T-cell (primary cell): ENCODE measurements at regions not wholly inside any gene's neighbourhood (a gene's known extent, or its start where the extent isn't known, plus 50 kb on each side); places are given as distances from the start of the nearest gene placed in this dataset.

Experiments used
- ATAC-seq, 4 experiments: fragments of 200-7000 bp in 3 of 4; fragments of 150-1000 bp in 1 of 4; cut with Tn5 transposase; replicated peaks in 1 of 4; 1 replicate in 3 of 4; 2 replicates in 1 of 4; pipeline ENCODE4 v1.10.0; 2021; ENCODE audit warnings: moderate library complexity in 3 of 4, mild to moderate bottlenecking in 2 of 4, moderate number of reproducible peaks in 1 of 4
- CTCF ChIA-PET, 2 donors: fragments of 300-600 bp; sonication (Branson Sonifier 250); formaldehyde crosslinking; loops; one replicate each; lab custom pipeline; 2022; ENCODE audit warnings: antibody characterized with exemption in 2 of 2; lab: Charles Lee
- POLR2A ChIA-PET, 2 donors: fragments of 300-600 bp; sonication (Branson Sonifier 250); formaldehyde crosslinking; loops; one replicate each; lab custom pipeline; 2022; ENCODE audit warnings: antibody characterized with exemption in 2 of 2; lab: Charles Lee
- DNase-seq, 35 experiments: peaks; one replicate each; pipeline versions ENCODE4 v3.0.0 to v3.0.0-alpha.2; 2013 to 2023
- H3K27ac ChIP-seq: one replicate; pipeline ENCODE4 v1.5.1; 2013; ENCODE audit warnings: low read length
- H3K27me3 ChIP-seq, 2 experiments: replicated peaks in 1 of 2; 1 replicate in 1 of 2; 2 replicates in 1 of 2; pipeline versions ENCODE4 v1.6.1 to v1.7.0; 2013; ENCODE audit warnings: low read length in 1 of 2, mixed read lengths in 1 of 2; ENCODE audit not compliant: control insufficient read depth in 2 of 2, insufficient read depth in 2 of 2; ENCODE audit errors: extremely low read depth in 1 of 2
- H3K36me3 ChIP-seq, 2 donors: 1 replicate in 1 of 2; 2 replicates in 1 of 2; pipeline versions ENCODE4 v1.6.1 to v1.7.0; 2013; ENCODE audit warnings: low read length in 1 of 2; ENCODE audit not compliant: control insufficient read depth in 2 of 2, insufficient read depth in 1 of 2; ENCODE audit errors: extremely low read depth in 1 of 2
- H3K4me1 ChIP-seq, 2 experiments: 1 replicate in 1 of 2; 2 replicates in 1 of 2; pipeline versions ENCODE4 v1.6.1 to v1.7.0; 2013; ENCODE audit warnings: low read length in 2 of 2, mixed read lengths in 1 of 2; ENCODE audit not compliant: insufficient read depth in 2 of 2, control insufficient read depth in 1 of 2; ENCODE audit errors: extremely low read depth in 1 of 2
- H3K4me3 ChIP-seq, 2 donors: 1 replicate in 1 of 2; 2 replicates in 1 of 2; pipeline versions ENCODE4 v1.5.1 to v1.7.0; 2013; ENCODE audit warnings: mild to moderate bottlenecking in 2 of 2, low read length in 1 of 2, moderate library complexity in 1 of 2; ENCODE audit not compliant: control insufficient read depth in 1 of 2; ENCODE audit errors: extremely low read depth in 1 of 2
- H3K9me3 ChIP-seq: 2 replicates; pipeline ENCODE4 v1.7.0; 2013
- H3K27ac Mint-ChIP-seq, 2 donors: one replicate each; pipeline ENCODE4 v1.8.0; 2020 to 2021; ENCODE audit warnings: mild to moderate bottlenecking in 2 of 2, mixed read lengths in 2 of 2
- H3K27me3 Mint-ChIP-seq, 2 donors: one replicate each; pipeline ENCODE4 v1.8.0; 2021 to 2022; ENCODE audit warnings: mixed read lengths in 2 of 2
- H3K36me3 Mint-ChIP-seq: one replicate; pipeline ENCODE4 v1.8.0; 2021; ENCODE audit warnings: mixed read lengths
- H3K4me1 Mint-ChIP-seq, 3 donors: one replicate each; pipeline ENCODE4 v1.8.0; 2020 to 2022; ENCODE audit warnings: mixed read lengths in 3 of 3, mild to moderate bottlenecking in 1 of 3
- H3K4me3 Mint-ChIP-seq, 3 donors: one replicate each; pipeline ENCODE4 v1.8.0; 2020 to 2022; ENCODE audit warnings: mild to moderate bottlenecking in 3 of 3, mixed read lengths in 3 of 3, moderate library complexity in 3 of 3
- H3K9me3 Mint-ChIP-seq, 3 donors: one replicate each; pipeline ENCODE4 v1.8.0; 2020 to 2022; ENCODE audit warnings: mixed read lengths in 3 of 3
- WGBS: methylation state at CpG from one replicate; pipeline ENCODE4 v1.1.5; 2013; ENCODE audit warnings: missing lambda C conversion rate; ENCODE audit not compliant: insufficient coverage; 5-methylcytosine and 5-hydroxymethylcytosine counted together

DNA sequence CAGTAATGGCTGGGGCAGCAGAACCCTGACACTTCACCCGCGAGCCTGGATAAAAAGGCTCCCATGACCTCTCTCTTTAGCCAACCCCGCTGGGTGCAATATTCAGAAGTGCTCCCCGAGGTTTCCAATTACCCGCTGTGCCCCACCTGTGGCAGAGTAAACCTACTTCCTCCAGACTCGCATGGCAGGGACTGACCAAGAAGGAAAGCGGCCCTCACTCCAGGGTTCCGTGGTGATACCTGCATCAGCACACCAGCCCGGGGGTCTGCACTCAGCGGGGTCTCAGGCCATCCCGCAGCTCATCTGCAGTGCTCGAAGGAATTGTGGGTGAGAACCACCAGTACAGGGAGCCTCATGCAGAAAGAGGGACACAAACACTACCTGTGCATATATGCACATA is 136.3 kb upstream of the FMN2 start:
- ATAC-seq (no peak), DNase-seq (no peak)
- Mint-ChIP-seq H3K36me3 (no peaks in the 10 kb centered on the region), H3K27me3 (peaks cover 7 to 12% of the 10 kb centered on the region in 2 donors), H3K4me3 (no peak overlapping the region), H3K27ac (no peak overlapping the region), H3K4me1 (no peaks in the 10 kb centered on the region), H3K9me3 (peaks cover 0 to 4% (median 0%) of the 10 kb centered on the region in 3 donors)
- POLR2A ChIA-PET: no interaction called here
- no peak overlapping the region for H3K4me3 ChIP-seq
- no peak overlapping the region for H3K27ac ChIP-seq
- no peaks in the 10 kb centered on the region for H3K9me3 ChIP-seq
- CTCF ChIA-PET: no interaction called here
- peaks cover 0 to 14% of the 10 kb centered on the region in 2 experiments for H3K27me3 ChIP-seq
- H3K36me3 ChIP-seq: no peaks in the 10 kb centered on the region
- H3K4me1 ChIP-seq: no peaks in the 10 kb centered on the region
- 87% methylated on average over 9 of the region's 12 CpGs for WGBS

DNA sequence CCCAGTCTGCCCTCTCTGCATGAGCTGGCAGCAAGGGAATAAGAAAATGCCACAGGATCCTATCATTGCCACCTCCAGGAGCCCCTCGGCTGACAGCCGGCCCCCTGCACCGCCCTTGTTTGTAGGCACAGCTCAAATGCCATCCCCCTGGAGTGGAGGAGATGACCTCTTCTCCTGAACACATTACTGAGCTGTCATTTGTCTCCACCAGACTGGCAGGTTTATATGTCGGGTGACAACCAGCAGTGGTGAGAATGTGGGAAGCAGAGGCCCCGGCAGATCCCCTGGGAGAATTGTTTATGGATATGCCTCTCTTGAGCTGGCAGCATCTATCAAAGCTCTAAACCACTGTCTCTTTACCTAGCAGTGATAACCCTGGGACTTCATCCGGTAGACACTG is 135.4 kb upstream of the FMN2 start:
- DNase-seq: no peak

DNA sequence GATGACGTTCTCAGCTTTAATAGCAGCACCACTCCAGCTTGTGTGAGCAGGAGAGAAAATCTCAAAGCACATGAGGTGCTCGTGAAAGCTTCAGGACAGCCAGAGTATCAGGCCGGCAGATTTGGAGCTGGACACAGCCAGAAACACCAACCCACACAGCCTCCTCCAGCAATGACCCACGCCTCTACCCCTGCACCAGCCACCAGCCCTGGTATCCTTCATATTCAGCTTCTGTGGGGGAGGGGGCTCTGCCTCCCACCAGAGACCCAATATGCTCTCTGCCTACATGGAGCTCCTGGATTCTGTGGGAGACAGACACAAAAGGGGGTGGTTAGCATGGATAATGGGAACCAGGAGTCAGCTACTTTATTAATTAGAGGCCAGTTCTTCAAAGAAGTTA is 133.6 kb upstream of the FMN2 start:
- H3K36me3 Mint-ChIP-seq: no peaks in the 10 kb centered on the region
- ChIA-PET CTCF (interaction anchor here in 1 of 2 donors (0.5 to 0.6 kb wide), 2 partner anchors 593 to 1690 kb away, joined by 3 to 9 read pairs; no protein-coding TSS in a partner anchor), POLR2A (no interaction called here)

More for the DNA sequence above, 135.4 kb upstream of the FMN2 start:
- H3K4me1 ChIP-seq: no peaks in the 10 kb centered on the region
- H3K9me3 Mint-ChIP-seq: peaks cover 0 to 4% (median 0%) of the 10 kb centered on the region in 3 donors
- H3K27me3 ChIP-seq: peaks cover 0 to 14% of the 10 kb centered on the region in 2 experiments
- H3K4me3 ChIP-seq: no peak overlapping the region
- no peak overlapping the region for H3K27ac Mint-ChIP-seq
- CTCF ChIA-PET: no interaction called here
- H3K36me3 ChIP-seq: no peaks in the 10 kb centered on the region
- H3K27ac ChIP-seq: no peak overlapping the region
- peaks cover 4 to 11% of the 10 kb centered on the region in 2 donors for H3K27me3 Mint-ChIP-seq
- H3K4me3 Mint-ChIP-seq: no peak overlapping the region
- H3K36me3 Mint-ChIP-seq: no peaks in the 10 kb centered on the region
- ATAC-seq: no peak
- POLR2A ChIA-PET: no interaction called here
- H3K9me3 ChIP-seq: no peaks in the 10 kb centered on the region
- WGBS: no CpG with 5 or more reads among the region's 6 CpGs
- H3K4me1 Mint-ChIP-seq: no peaks in the 10 kb centered on the region

DNA sequence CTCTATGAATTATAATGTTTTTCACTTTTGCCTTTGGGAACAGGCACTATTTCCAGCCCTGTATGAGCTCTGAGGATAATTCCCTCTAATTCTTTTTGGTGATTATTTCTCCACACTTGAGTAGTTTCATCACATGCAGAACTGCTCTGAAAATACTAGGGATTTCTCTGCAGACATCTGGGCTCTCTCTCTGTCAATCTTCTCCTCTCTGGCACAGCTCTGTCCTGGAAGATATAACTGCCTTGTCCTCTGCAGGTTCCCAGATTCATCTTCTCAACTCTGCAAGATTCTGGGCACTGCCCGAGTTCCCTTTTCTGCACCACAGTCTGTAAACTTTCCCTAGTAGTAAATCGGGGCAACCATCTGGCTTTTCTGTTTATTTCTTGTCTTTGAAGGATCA is 131.3 kb upstream of the FMN2 start:
- DNase-seq (no peak), ATAC-seq (no peak)
- peaks cover 0 to 4% (median 0%) of the 10 kb centered on the region in 3 donors for H3K9me3 Mint-ChIP-seq
- Histone ChIP-seq H3K27ac (no peak overlapping the region), H3K27me3 (peaks cover 0 to 21% of the 10 kb centered on the region in 2 experiments), H3K4me1 (no peaks in the 10 kb centered on the region), H3K4me3 (no peak overlapping the region), H3K36me3 (no peaks in the 10 kb centered on the region), H3K9me3 (no peaks in the 10 kb centered on the region)
- 73% methylated on average over 2 of the region's 2 CpGs for WGBS
- no peaks in the 10 kb centered on the region for H3K4me1 Mint-ChIP-seq
- no peaks in the 10 kb centered on the region for H3K36me3 Mint-ChIP-seq
- peaks cover 4 to 22% of the 10 kb centered on the region in 2 donors for H3K27me3 Mint-ChIP-seq
- no peak overlapping the region for H3K4me3 Mint-ChIP-seq
- CTCF ChIA-PET: interaction anchor here in 1 of 2 donors (1.3 kb wide), 1 partner anchor 8 kb away, joined by 3 read pairs; no protein-coding TSS in a partner anchor
- POLR2A ChIA-PET: no interaction called here
- H3K27ac Mint-ChIP-seq: no peak overlapping the region

More for the DNA sequence above, 133.6 kb upstream of the FMN2 start:
- Histone ChIP-seq H3K27ac (no peak overlapping the region), H3K4me3 (no peak overlapping the region), H3K4me1 (no peaks in the 10 kb centered on the region), H3K9me3 (no peaks in the 10 kb centered on the region), H3K27me3 (peaks cover 0 to 14% of the 10 kb centered on the region in 2 experiments), H3K36me3 (no peaks in the 10 kb centered on the region)
- Mint-ChIP-seq H3K4me3 (no peak overlapping the region), H3K27ac (no peak overlapping the region), H3K9me3 (peaks cover 0 to 4% (median 0%) of the 10 kb centered on the region in 3 donors), H3K27me3 (peaks cover 4 to 11% of the 10 kb centered on the region in 2 donors), H3K4me1 (no peaks in the 10 kb centered on the region)
- ATAC-seq (no peak), DNase-seq (no peak)
- WGBS: no CpG with 5 or more reads among the region's 4 CpGs

DNA sequence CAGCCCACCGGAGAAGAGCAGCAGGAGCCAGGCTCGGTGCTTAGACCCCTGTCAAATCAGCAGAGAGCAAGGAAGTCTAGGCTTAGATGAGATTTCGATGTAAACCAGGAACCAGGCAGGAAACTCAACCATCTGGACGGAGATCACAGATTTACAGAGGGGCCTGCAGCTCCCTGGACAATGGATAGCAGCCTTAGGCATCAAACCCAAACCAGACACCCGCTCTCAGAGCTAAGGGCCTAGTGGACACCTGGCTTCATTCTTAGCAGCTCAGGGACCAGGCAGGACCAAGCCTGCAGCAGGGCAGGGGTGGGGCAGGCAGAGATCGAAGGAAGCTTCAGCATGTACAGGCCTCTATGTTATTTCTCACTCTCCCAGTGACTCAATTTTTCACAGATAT is 127.8 kb upstream of the FMN2 start:
- no peak overlapping the region for H3K4me3 ChIP-seq
- Mint-ChIP-seq H3K4me3 (no peak overlapping the region), H3K27me3 (peaks cover 5 to 22% of the 10 kb centered on the region in 2 donors), H3K9me3 (peaks cover 0 to 4% (median 0%) of the 10 kb centered on the region in 3 donors), H3K27ac (no peak overlapping the region), H3K4me1 (no peaks in the 10 kb centered on the region), H3K36me3 (no peaks in the 10 kb centered on the region)
- no peaks in the 10 kb centered on the region for H3K9me3 ChIP-seq
- H3K27me3 ChIP-seq: peaks cover 0 to 11% of the 10 kb centered on the region in 2 experiments
- POLR2A ChIA-PET: no interaction called here
- DNase-seq: no peak
- no peaks in the 10 kb centered on the region for H3K4me1 ChIP-seq
- H3K36me3 ChIP-seq: no peaks in the 10 kb centered on the region
- H3K27ac ChIP-seq: no peak overlapping the region
- WGBS: 54% methylated on average over 5 of the region's 6 CpGs
- CTCF ChIA-PET: interaction anchor here in 1 of 2 donors (0.8 kb wide), 1 partner anchor 13 kb away, joined by 3 read pairs; no protein-coding TSS in a partner anchor
- no peak for ATAC-seq

- no peaks in the 10 kb centered on the region for H3K36me3 Mint-ChIP-seq
- H3K4me3 ChIP-seq: no peak overlapping the region
- H3K4me3 Mint-ChIP-seq: no peak overlapping the region
- no peaks in the 10 kb centered on the region for H3K9me3 ChIP-seq
- no peaks in the 10 kb centered on the region for H3K4me1 Mint-ChIP-seq
- ChIA-PET POLR2A (interaction anchor here in 1 of 2 donors (0.6 kb wide), 1 partner anchor 1627 kb away, joined by 11 read pairs; no protein-coding TSS in a partner anchor), CTCF (interaction anchor here (0.5 to 1.2 kb wide), 2 partner anchors 23 to 30 kb away, joined by 4 to 5 read pairs; no protein-coding TSS in a partner anchor)
- DNase-seq: peak in 26 of 35 experiments; percentile 4 to 58 (median 25)
- H3K36me3 ChIP-seq: no peaks in the 10 kb centered on the region
- H3K27me3 ChIP-seq: peaks cover 0 to 1% of the 10 kb centered on the region in 2 experiments
- no peak overlapping the region for H3K27ac Mint-ChIP-seq
- no peak for ATAC-seq
- no CpG with 5 or more reads among the region's 5 CpGs for WGBS
- H3K4me1 ChIP-seq: no peaks in the 10 kb centered on the region
- peaks cover 2 to 3% of the 10 kb centered on the region in 2 donors for H3K27me3 Mint-ChIP-seq
- peaks cover 0 to 18% (median 17%) of the 10 kb centered on the region in 3 donors for H3K9me3 Mint-ChIP-seq
- H3K27ac ChIP-seq: no peak overlapping the region
Observed at GRCh38 chr1:239976130-239976968, 115.3 kb upstream of the FMN2 start.
